HG02981 (cell line): ENCODE measurements at regions not wholly inside any gene's neighbourhood (a gene's known extent, or its start where the extent isn't known, plus 50 kb on each side); places are given as distances from the start of the nearest gene placed in this dataset.

Source experiments
- ATAC-seq: cut with Tn5 transposase; IDR thresholded peaks from one replicate; pipeline ENCODE4 v1.9.1; 2021; ENCODE audit warnings: mild to moderate bottlenecking, moderate library complexity; ENCODE audit not compliant: unreplicated experiment

DNA sequence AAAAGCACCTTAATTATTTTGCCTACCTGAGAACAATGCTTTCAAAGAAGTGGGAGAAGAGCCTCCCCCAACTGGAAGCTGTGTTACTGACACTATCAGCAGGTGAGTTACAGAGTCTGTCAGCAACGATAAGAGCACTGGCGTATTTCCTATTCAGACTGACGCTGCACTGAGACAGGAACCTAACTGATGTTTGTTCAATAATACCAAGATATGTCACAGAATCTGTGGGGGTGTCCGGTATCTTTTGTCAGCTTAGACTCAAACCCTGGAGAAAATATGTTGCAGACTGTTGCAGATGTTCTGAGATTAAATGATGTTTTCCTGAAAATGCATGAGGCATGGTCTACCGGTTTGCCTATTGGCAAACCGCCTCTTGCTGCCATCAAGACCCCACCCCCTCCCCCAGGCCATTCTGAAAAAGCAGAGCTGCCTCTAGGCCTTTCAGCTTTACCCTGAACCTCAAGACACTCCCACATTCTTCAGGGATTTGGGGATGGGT lies 115.2 kb upstream of the KIT start:
- no peak for ATAC-seq

GRCh38 chr4:54543088-54543795 lies 114.5 kb upstream of the KIT start:
- ATAC-seq: no peak

- no peak for ATAC-seq
Observed at GRCh38 chr4:54545663-54546424, 111.9 kb upstream of the KIT start.

DNA sequence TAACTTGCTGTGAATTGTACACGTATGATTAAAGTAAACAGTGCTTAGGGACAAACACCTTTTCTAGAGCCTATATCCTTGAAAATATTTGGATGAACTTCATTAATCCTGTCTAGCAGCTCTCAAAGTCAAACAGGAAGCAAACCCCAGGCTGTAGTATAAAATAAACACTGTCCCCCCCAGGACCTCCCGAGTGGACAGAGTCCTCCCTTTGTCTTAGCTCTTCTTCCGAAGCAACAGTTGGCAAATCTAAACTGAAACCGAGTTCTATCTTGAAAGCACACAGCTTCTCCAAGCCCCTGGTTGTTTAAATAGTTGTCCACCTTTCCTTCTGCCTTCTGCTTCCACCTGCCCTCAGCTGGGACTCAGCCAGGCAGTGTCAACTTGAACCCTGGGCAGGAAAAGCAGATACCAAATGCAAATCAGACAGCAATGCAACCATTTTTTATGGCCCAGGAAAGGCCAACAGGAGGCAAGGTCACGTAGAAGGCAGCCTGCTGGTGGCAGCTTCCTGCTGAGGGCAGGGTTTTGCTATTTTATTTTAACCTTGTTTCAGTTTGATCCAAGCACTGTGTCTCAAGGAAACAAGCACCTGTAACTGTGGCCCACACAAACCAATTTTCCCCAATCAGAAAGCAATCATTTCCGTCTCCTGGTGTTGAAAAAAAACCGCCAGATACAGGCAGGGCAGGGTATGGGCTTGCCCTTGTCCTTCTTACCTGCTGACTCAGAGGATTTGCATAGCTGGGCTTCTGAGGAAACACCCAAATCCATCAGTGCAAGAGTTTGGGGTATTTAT lies 110.3 kb upstream of the KIT start:
- ATAC-seq: peak; percentile 57

GRCh38 chr4:54548098-54548620 lies 109.6 kb upstream of the KIT start:
- ATAC-seq: peak; percentile 30

DNA sequence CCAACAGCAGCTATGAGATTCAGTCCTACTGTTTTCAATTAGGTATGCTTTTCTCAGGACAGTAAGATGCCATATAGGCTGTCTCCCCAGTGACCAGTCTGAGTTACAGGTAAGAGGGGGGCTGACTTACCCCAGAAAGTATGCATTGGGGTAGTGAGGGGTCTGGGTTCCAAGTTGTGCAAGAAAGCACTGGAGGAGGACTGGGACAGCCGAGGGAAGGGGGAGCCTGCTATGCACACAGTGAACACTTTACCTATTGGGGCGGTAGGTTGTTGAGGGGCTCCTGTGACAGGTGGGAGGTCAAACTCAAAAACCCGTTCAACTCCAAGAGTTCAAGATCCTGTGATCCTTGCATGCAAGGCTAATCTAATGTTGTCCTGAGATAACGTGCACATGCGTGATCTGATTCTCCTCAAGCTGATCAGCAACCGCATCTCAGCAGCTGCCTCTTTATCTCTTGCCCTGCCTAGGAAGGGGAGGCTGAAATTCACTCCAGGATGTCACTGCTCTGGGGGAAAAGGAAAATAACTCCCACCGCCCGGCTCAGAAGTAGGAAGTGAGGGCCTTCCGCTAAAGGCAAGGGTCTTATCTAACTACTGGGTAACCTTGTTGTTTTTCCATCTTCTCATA lies 108.8 kb upstream of the KIT start:
- no peak for ATAC-seq

- ATAC-seq: no peak
Observed at GRCh38 chr4:54550395-54551171, 107.2 kb upstream of the KIT start.

GRCh38 chr4:54553001-54553400 lies 104.8 kb upstream of the KIT start:
- ATAC-seq: no peak

DNA sequence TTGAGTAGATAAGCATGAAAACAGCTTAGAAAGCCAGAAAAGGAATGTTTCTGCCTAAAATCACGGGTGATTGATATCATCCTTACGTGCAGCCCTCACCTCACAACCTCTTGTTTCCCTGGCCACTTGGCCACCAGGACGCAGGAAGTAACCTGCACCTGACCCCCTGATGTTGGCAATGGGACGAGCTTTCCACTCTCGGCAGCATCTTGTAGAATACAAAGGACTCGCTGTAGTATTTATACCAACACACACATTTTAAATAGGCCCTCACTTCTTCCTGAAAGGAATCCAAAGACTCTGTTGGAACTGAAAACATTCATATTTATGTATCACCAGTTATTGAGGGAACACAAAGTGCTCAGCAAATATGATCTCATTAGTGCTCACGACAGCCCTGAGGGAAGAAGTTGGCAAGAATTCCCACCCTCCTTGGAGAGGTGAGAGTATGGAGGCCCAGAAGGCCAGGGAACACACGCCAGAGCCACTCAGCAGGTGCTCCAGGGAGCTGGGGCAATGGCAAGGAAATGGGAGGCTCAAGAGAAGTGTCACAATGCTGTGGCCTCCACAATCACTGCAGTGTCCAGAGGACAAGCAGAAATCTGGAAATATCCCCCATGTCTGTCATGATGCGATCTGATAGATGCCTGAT lies 103.3 kb upstream of the KIT start:
- ATAC-seq: no peak

- no peak for ATAC-seq
Observed at GRCh38 chr4:54556051-54556450, 101.7 kb upstream of the KIT start.

GRCh38 chr4:54556587-54556986 lies 101.2 kb upstream of the KIT start:
- no peak for ATAC-seq

DNA sequence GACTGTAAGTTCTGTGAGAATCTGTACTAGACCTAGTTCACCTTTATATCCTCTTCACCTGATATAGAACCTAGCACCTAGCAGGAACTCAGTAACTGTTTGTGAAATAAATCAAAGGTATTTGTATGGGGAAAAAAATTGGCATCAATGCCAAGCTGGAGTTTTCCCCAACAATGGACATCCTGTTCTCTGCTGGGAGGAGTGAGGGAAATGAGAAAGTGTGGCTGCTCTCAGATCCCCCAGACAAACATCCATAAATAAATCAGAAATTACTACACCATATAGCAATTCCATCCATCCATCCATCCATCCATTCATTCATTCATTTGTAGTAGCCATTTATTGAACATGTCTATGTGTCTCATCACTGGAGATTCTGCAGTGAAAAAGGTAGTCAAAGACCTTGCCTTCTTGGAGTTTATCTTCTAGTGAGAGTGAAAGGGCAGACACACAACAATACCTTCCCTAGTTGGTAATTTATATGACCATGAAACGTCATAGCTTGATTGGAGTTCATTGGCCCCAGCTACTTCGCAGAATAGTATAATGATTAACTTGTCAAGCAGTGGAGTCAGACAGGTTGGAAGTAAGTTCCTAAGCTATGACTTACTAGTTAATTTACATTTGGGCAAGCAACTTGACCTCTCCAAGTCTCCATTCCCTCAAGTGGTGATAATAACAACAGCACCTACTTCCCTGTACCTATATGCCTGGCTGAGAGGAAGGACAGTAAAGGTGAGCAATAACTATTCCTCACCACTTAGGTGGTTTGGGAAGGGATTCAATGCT lies 98.7 kb upstream of the KIT start:
- ATAC-seq: no peak

GRCh38 chr4:54560513-54560912 lies 97.2 kb upstream of the KIT start:
- ATAC-seq: no peak

- ATAC-seq: no peak
Observed at GRCh38 chr4:54561940-54562339, 95.8 kb upstream of the KIT start.

GRCh38 chr4:54566608-54567007 lies 91.1 kb upstream of the KIT start:
- peak; percentile 66 for ATAC-seq

- no peak for ATAC-seq
Observed at GRCh38 chr4:54567327-54567726, 90.4 kb upstream of the KIT start.

- no peak for ATAC-seq
Observed at GRCh38 chr4:54568184-54568583, 89.6 kb upstream of the KIT start.

DNA sequence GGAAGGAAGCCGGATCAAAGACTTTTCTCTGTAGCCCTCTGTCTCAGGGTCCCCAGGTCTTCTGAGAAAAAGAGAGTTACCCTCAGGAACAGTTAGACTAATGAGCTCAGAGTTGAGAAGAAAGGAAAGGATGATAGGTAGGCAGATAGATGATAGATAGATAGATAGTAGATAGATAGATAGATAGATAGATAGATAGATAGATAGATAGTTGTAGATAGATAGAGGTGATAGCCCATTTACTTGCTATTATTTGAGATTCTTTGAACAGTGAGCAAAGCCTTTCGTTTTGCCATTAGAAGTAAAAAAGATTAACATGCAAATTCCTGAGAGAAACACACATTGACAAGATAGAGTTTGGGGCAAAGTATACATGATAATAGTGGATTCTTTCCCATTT lies 86.9 kb upstream of the KIT start:
- ATAC-seq: no peak
